ENCODE measurements at regions not wholly inside any gene's neighbourhood (a gene's known extent, or its start where the extent isn't known, plus 50 kb on each side); places are given as distances from the start of the nearest gene placed in this dataset.

DNA sequence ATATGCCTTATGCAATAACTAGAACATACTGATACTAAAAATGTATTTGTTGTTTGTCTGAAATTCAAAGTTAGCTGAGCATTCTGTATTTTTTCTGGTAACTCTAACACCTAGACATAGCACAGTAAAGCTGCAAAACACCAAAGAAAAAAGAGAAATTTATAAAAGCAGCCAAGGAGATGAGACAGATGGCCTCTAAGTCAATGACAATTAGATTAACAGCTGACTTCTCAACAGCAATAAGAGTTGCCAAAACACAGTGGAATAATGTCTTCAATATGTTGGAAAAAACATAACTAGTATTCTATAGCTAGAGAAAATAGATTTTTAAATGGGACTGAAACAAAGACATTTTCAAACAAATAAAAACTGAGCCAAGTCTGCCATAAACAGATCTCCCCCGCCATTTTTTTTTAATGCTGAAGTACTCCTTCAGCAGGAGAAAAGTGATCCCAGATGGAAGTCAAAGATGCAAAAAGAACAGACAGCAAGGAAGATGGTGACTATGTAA, 81.3 kb downstream of the SYF2 start:
- intact Hi-C loops (cut with micrococcal nuclease; ENCODE audit: unreplicated experiment), result no loop called here
- POLR2A ChIA-PET, result no interaction called here
- CTCF ChIA-PET, result no interaction called here
- no peak overlapping the region for H3K27ac ChIP-seq (ENCODE audit: low read length)
- in situ Hi-C loops (cut with HindIII; ENCODE audit: low pct_unique_long_range_greater_than_20kb, low sequenced_read_pairs), result no loop called here
- no peak for DNase-seq (ENCODE audit: low read depth, low spot score)
- H3K27me3 ChIP-seq (ENCODE audit: control insufficient read depth, insufficient read depth, low read length), result peaks cover 17% of the 10 kb centered on the region
- no peak overlapping the region for H3K4me3 ChIP-seq (ENCODE audit: low read depth in 2 of 2, low read length in 2 of 2)
- no peaks in the 10 kb centered on the region for H3K4me1 ChIP-seq (ENCODE audit: control insufficient read depth, insufficient read depth, low read length)
- TF ChIP-seq, protein P1, sequence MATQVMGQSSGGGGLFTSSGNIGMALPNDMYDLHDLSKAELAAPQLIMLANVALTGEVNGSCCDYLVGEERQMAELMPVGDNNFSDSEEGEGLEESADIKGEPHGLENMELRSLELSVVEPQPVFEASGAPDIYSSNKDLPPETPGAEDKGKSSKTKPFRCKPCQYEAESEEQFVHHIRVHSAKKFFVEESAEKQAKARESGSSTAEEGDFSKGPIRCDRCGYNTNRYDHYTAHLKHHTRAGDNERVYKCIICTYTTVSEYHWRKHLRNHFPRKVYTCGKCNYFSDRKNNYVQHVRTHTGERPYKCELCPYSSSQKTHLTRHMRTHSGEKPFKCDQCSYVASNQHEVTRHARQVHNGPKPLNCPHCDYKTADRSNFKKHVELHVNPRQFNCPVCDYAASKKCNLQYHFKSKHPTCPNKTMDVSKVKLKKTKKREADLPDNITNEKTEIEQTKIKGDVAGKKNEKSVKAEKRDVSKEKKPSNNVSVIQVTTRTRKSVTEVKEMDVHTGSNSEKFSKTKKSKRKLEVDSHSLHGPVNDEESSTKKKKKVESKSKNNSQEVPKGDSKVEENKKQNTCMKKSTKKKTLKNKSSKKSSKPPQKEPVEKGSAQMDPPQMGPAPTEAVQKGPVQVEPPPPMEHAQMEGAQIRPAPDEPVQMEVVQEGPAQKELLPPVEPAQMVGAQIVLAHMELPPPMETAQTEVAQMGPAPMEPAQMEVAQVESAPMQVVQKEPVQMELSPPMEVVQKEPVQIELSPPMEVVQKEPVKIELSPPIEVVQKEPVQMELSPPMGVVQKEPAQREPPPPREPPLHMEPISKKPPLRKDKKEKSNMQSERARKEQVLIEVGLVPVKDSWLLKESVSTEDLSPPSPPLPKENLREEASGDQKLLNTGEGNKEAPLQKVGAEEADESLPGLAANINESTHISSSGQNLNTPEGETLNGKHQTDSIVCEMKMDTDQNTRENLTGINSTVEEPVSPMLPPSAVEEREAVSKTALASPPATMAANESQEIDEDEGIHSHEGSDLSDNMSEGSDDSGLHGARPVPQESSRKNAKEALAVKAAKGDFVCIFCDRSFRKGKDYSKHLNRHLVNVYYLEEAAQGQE (IDR thresholded peaks at IDR 0.05; ENCODE audit: insufficient read depth in 1 of 2, low read depth in 2 of 2, low read length in 1 of 2), result no peak
- TF ChIP-seq TCF7L2 (IDR thresholded peaks at IDR 0.05; ENCODE audit: low read depth, low read length) (no peak), SIN3A (IDR thresholded peaks at IDR 0.05; ENCODE audit: borderline replicate concordance, insufficient read depth, low read depth, low read length) (no peak), POLR2AphosphoS5 (IDR thresholded peaks at IDR 0.05; ENCODE audit: low read depth, low read length) (no peak)
- TF ChIP-seq, protein P2, sequence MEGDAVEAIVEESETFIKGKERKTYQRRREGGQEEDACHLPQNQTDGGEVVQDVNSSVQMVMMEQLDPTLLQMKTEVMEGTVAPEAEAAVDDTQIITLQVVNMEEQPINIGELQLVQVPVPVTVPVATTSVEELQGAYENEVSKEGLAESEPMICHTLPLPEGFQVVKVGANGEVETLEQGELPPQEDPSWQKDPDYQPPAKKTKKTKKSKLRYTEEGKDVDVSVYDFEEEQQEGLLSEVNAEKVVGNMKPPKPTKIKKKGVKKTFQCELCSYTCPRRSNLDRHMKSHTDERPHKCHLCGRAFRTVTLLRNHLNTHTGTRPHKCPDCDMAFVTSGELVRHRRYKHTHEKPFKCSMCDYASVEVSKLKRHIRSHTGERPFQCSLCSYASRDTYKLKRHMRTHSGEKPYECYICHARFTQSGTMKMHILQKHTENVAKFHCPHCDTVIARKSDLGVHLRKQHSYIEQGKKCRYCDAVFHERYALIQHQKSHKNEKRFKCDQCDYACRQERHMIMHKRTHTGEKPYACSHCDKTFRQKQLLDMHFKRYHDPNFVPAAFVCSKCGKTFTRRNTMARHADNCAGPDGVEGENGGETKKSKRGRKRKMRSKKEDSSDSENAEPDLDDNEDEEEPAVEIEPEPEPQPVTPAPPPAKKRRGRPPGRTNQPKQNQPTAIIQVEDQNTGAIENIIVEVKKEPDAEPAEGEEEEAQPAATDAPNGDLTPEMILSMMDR (IDR thresholded peaks at IDR 0.05), result no peak
- no TSS peak for BruUV-seq (replicated peaks)
- no peaks in the 10 kb centered on the region for H3K9me3 ChIP-seq (ENCODE audit: control insufficient read depth, insufficient read depth, low read depth, low read length)
- no peak for ATAC-seq
- H3K36me3 ChIP-seq (ENCODE audit: control insufficient read depth, insufficient read depth, low read length), result no peaks in the 10 kb centered on the region

GRCh38 chr1:25148673-25149300, 83.5 kb downstream of the SYF2 start:
- Histone ChIP-seq H3K4me3 (ENCODE audit: low read depth in 2 of 2, low read length in 2 of 2) (no peak overlapping the region), H3K27me3 (ENCODE audit: control insufficient read depth, insufficient read depth, low read length) (peaks cover 10% of the 10 kb centered on the region), H3K36me3 (ENCODE audit: control insufficient read depth, insufficient read depth, low read length) (no peaks in the 10 kb centered on the region), H3K27ac (ENCODE audit: low read length) (no peak overlapping the region), H3K9me3 (ENCODE audit: control insufficient read depth, insufficient read depth, low read depth, low read length) (no peaks in the 10 kb centered on the region), H3K4me1 (ENCODE audit: control insufficient read depth, insufficient read depth, low read length) (no peaks in the 10 kb centered on the region)
- ChIA-PET POLR2A (no interaction called here), CTCF (no interaction called here)
- no peak for ATAC-seq
- intact Hi-C loops (cut with micrococcal nuclease; ENCODE audit: unreplicated experiment) (no loop called here), in situ Hi-C loops (cut with HindIII; ENCODE audit: low pct_unique_long_range_greater_than_20kb, low sequenced_read_pairs) (no loop called here)
- no TSS peak for BruUV-seq (replicated peaks)
- peak; percentile 7 for DNase-seq (ENCODE audit: low read depth, low spot score)
- TF ChIP-seq TCF7L2 (IDR thresholded peaks at IDR 0.05; ENCODE audit: low read depth, low read length), result no peak
- TF ChIP-seq, protein P2 (IDR thresholded peaks at IDR 0.05), result peak; percentile 16
